Gastroesophageal sphincter (tissue), 4 donors: ENCODE measurements at regions not wholly inside any gene's neighbourhood (a gene's known extent, or its start where the extent isn't known, plus 50 kb on each side); places are given as distances from the start of the nearest gene placed in this dataset.

ENCODE experiments used
- ATAC-seq: fragments of 150-250 bp; one replicate; pipeline ENCODE4 v1.9.1; 2016; ENCODE audit warnings: mild to moderate bottlenecking, moderate library complexity
- H3K27ac ChIP-seq, 4 donors: fragments of 200-600 bp; sonication (generic) in 3 of 4; 1 replicate in 3 of 4; 2 replicates in 1 of 4; pipeline ENCODE4 v1.5.1; 2016 to 2019
- H3K27me3 ChIP-seq: fragments of 200-600 bp; sonication (generic); one replicate; pipeline ENCODE4 v1.5.1; 2019
- H3K36me3 ChIP-seq, 2 donors: fragments of 200-600 bp; sonication (generic); one replicate each; pipeline ENCODE4 v1.5.1; 2019; ENCODE audit warnings: control low read depth in 1 of 2
- H3K4me1 ChIP-seq, 3 donors: fragments of 200-600 bp; sonication (generic); 1 replicate in 2 of 3; 2 replicates in 1 of 3; pipeline ENCODE4 v1.5.1; 2016 to 2019; ENCODE audit warnings: control low read depth in 2 of 3
- H3K4me3 ChIP-seq, 2 donors: fragments of 200-600 bp; sonication (generic); one replicate each; pipeline ENCODE4 v1.5.1; 2019; ENCODE audit warnings: mild to moderate bottlenecking in 1 of 2, moderate library complexity in 1 of 2
- H3K9me3 ChIP-seq, 3 donors: fragments of 200-600 bp; sonication (generic); one replicate each; pipeline ENCODE4 v1.5.1; 2017 to 2019; ENCODE audit warnings: control low read depth in 2 of 3
- EP300 ChIP-seq: sonication (generic); formaldehyde crosslinking; IDR thresholded peaks from one replicate; pipeline ENCODE4 v1.6.1; 2017; ENCODE audit warnings: antibody characterized with exemption, mild to moderate bottlenecking
- POLR2A ChIP-seq, 2 donors: fragments of 450-650 bp; IDR thresholded peaks; one replicate each; pipeline ENCODE4 v1.6.1; 2017; ENCODE audit warnings: antibody characterized with exemption in 2 of 2, mild to moderate bottlenecking in 2 of 2, moderate library complexity in 1 of 2
- POLR2AphosphoS5 ChIP-seq: sonication (generic); formaldehyde crosslinking; IDR thresholded peaks from one replicate; pipeline ENCODE4 v1.6.1; 2017; ENCODE audit warnings: antibody characterized with exemption
- WGBS, 2 donors: methylation state at CpG; one replicate each; pipeline ENCODE4 v1.1.5; 2018; ENCODE audit warnings: low coverage in 1 of 2; 5-methylcytosine and 5-hydroxymethylcytosine counted together
- TF ChIP-seq, protein P1 (sequence below), 4 experiments: fragments of 200-600 bp in 2 of 4; fragments of 450-650 bp in 2 of 4; sonication (generic) in 1 of 4; IDR thresholded peaks; one replicate each; pipeline ENCODE4 v1.5.1; 2017 to 2019; ENCODE audit warnings: antibody characterized with exemption in 4 of 4, mild to moderate bottlenecking in 2 of 4, moderate library complexity in 2 of 4

DNA sequence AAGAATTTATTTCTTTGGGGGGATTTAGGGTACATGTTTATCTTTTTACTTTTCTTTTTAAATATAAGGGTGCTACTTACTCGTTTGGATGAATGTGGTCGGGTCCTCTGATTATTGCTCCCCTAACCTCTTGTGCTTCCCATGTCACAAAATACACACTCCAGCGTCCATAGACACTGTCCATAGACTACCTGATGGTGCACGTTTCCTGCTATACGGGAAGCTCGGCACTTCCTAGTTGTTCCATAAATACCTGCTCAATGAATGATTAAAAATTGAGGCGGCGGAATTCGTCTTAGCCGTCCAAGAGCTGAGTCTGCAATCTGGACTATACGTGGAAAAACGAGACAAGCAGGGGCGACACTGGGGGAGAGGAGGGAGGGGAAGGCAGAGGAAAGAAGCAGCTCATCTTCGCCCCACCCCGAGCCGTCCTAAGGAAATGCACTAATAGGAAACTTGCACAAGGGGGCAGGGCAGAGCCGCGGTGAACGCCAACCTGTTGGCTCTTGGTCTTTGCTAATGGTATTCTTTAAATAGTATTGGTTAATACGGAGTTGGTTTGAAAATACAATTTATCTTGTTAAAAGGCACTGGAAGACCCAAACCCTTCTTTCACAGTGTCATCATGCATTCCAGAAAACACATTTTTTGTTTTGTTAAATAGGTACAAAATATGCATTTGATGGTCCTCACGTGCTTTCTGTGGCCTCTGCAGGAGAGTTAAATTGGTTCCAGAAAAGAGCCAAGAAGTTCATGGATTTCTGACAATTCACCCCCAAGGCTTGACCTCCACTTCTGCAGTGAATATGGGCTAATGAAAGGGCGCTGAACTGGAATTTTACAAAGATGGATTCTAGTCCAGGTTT is 73.0 kb upstream of the KCTD1 start:
- TF ChIP-seq, protein P1, sequence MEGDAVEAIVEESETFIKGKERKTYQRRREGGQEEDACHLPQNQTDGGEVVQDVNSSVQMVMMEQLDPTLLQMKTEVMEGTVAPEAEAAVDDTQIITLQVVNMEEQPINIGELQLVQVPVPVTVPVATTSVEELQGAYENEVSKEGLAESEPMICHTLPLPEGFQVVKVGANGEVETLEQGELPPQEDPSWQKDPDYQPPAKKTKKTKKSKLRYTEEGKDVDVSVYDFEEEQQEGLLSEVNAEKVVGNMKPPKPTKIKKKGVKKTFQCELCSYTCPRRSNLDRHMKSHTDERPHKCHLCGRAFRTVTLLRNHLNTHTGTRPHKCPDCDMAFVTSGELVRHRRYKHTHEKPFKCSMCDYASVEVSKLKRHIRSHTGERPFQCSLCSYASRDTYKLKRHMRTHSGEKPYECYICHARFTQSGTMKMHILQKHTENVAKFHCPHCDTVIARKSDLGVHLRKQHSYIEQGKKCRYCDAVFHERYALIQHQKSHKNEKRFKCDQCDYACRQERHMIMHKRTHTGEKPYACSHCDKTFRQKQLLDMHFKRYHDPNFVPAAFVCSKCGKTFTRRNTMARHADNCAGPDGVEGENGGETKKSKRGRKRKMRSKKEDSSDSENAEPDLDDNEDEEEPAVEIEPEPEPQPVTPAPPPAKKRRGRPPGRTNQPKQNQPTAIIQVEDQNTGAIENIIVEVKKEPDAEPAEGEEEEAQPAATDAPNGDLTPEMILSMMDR (IDR thresholded peaks at IDR 0.05), result peak; percentile 29 to 74 (median 44)
- TF ChIP-seq EP300, result no peak
- TF ChIP-seq POLR2A (IDR thresholded peaks at IDR 0.05), result no peak
- no peak for TF ChIP-seq POLR2AphosphoS5
- Histone ChIP-seq H3K36me3 (no peaks in the 10 kb centered on the region), H3K27ac (no peak overlapping the region), H3K4me1 (peaks cover 0 to 6% (median 0%) of the 10 kb centered on the region in 3 donors), H3K9me3 (peaks cover 0 to 6% (median 0%) of the 10 kb centered on the region in 3 donors), H3K4me3 (no peak overlapping the region), H3K27me3 (no peaks in the 10 kb centered on the region)
- peak; percentile 25 for ATAC-seq
- WGBS, 2 donors, result 34 to 37% methylated on average over 15 to 17 of the region's 22 CpGs

DNA sequence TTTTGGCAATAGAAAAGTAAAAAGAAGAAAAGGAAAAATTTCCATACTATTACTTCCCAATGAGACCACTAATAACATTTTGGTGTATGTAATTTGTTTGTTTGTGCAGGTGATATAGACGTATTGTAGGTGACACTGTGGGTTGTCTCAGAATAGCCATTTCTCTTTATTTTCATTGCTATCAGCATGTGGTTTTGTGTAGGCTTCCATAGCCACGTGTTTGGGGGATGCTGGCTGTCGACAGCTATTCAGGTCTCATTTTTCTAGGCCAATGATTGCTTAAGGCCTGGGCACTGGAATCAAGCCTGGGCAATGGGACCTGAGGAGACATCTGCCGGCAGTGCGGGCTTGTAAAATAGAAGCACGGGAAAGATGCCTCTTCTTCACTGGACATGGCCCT is 71.0 kb upstream of the KCTD1 start:
- Histone ChIP-seq H3K27ac (no peak overlapping the region), H3K27me3 (no peaks in the 10 kb centered on the region), H3K4me1 (peaks cover 0 to 6% (median 0%) of the 10 kb centered on the region in 3 donors), H3K36me3 (no peaks in the 10 kb centered on the region), H3K9me3 (peaks cover 0 to 2% (median 0%) of the 10 kb centered on the region in 3 donors), H3K4me3 (no peak overlapping the region)
- TF ChIP-seq POLR2A (IDR thresholded peaks at IDR 0.05) (no peak), POLR2AphosphoS5 (no peak), EP300 (no peak)
- TF ChIP-seq, protein P1 (IDR thresholded peaks at IDR 0.05), result no peak
- 82 to 88% methylated on average over 5 to 6 of the region's 6 CpGs for WGBS, 2 donors
- no peak for ATAC-seq

DNA sequence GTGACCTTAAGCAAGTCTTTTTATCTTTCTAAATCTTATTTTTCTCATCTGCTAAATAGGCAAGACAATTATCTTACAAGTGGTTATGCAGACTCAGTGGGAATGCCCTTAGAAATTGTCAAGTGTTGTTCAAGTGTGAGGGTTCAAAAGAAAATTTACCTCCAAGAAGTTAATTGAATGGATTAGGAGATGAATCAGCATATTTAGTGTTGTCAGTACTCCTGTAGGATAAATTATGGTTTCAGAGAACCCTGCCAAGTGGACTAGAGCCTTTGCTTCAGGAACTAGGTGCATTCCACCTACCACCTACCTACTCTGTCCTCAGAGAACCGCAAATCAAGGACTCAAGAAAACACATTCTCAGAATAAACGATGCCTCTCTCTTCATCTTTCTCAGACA is 69.8 kb upstream of the KCTD1 start:
- Histone ChIP-seq H3K27me3 (no peaks in the 10 kb centered on the region), H3K36me3 (no peaks in the 10 kb centered on the region), H3K4me3 (no peak overlapping the region), H3K9me3 (no peaks in the 10 kb centered on the region), H3K4me1 (peaks cover 0 to 6% (median 0%) of the 10 kb centered on the region in 3 donors), H3K27ac (no peak overlapping the region)
- 94 to 100% methylated on average over 1 to 2 of the region's 2 CpGs for WGBS, 2 donors
- no peak for ATAC-seq
- TF ChIP-seq, protein P1 (IDR thresholded peaks at IDR 0.05), result no peak
- TF ChIP-seq POLR2A (IDR thresholded peaks at IDR 0.05) (no peak), EP300 (no peak), POLR2AphosphoS5 (no peak)

DNA sequence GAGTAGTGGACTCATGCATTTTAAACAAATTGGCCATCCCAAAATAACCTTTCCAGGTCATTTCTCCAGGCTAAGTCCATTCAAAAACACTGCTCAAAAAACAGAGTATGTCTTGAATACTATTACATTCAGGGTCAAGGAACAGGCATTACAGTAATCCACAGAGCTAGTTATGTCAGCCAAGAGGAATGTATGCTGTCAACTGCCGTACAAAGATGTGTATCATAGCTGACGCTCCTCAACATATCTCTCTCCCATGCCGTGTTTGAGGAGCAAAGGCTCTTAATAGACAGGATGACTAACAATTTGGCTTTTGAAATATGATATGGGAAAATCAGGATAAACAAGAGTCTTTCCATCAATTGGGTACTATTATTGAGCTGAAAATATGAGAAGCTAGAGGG is 68.8 kb upstream of the KCTD1 start:
- no peak overlapping the region for H3K27ac ChIP-seq
- peaks cover 0 to 6% (median 0%) of the 10 kb centered on the region in 3 donors for H3K4me1 ChIP-seq
- TF ChIP-seq POLR2AphosphoS5 (no peak), POLR2A (IDR thresholded peaks at IDR 0.05) (no peak), EP300 (no peak)
- TF ChIP-seq, protein P1 (IDR thresholded peaks at IDR 0.05), result no peak
- 37 to 39% methylated on average over 2 to 3 of the region's 3 CpGs for WGBS, 2 donors
- H3K9me3 ChIP-seq, result no peaks in the 10 kb centered on the region
- no peak overlapping the region for H3K4me3 ChIP-seq
- no peak for ATAC-seq
- H3K27me3 ChIP-seq, result no peaks in the 10 kb centered on the region
- H3K36me3 ChIP-seq, result no peaks in the 10 kb centered on the region

DNA sequence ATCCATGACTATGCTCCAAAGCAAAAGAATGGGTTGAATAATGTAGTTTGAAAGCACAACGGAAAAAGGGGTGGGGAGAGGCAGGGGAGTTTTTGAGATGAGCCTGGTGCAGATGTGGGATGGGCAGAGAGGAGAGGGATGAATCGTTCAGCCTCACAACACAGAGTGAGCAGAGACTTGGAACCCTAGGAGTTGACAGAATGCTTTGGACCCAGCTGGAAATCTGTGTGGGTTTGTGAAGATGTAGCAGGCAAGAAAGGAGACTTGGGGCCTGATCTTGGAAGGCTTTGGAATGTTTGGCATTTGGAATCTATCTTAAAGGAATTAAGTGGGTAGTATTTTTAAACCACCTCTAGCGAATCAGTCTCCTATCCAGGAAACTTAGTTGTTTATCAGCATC is 66.0 kb upstream of the KCTD1 start:
- no peak for TF ChIP-seq POLR2A (IDR thresholded peaks at IDR 0.05)
- no peak for TF ChIP-seq POLR2AphosphoS5
- TF ChIP-seq EP300, result no peak
- TF ChIP-seq, protein P1 (IDR thresholded peaks at IDR 0.05), result no peak
- Histone ChIP-seq H3K36me3 (no peaks in the 10 kb centered on the region), H3K4me3 (no peak overlapping the region), H3K4me1 (peaks cover 0 to 6% (median 0%) of the 10 kb centered on the region in 3 donors), H3K9me3 (no peaks in the 10 kb centered on the region), H3K27me3 (no peaks in the 10 kb centered on the region), H3K27ac (no peak overlapping the region)
- ATAC-seq, result no peak
- 51 to 73% methylated on average over 1 to 3 of the region's 3 CpGs for WGBS, 2 donors
